Stimulated activated CD8-positive, alpha-beta memory T cell treated with anti-CD3 and anti-CD28 coated beads, Interleukin-15, amount 100 ng/mL, for 48 hours (primary cell): ENCODE measurements at regions not wholly inside any gene's neighbourhood (a gene's known extent, or its start where the extent isn't known, plus 50 kb on each side); places are given as distances from the start of the nearest gene placed in this dataset.
"Not testable (repeated sequence)": the region's sequence is repeated elsewhere in the genome, so short reads cannot be mapped to it uniquely, and the experiment has no call there.

Experiments used
- DNase-seq, 2 donors: peaks; one replicate each; pipeline ENCODE4 v3.0.0-alpha.2; 2020; ENCODE audit warnings: low read depth in 2 of 2

DNA sequence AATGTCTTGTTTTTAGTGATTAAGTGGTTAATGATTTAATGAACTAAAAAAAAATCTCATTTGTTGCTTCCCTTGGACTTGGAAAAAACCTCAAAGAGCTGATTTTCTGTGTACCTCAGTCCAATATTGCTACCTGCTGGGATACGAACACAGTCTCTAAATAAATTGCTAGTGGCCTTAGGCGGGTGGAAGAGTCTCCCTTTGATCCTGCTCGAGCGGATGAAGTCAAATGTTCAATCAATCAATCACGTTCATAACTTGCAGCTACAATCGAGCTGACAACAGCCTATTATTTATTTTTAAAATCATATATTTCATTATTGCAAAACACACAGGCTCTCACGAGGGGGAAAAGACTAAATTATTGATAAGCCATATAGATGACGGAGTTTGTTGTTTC lies 57.3 kb upstream of the HABP2 start:
- no peak for DNase-seq

DNA sequence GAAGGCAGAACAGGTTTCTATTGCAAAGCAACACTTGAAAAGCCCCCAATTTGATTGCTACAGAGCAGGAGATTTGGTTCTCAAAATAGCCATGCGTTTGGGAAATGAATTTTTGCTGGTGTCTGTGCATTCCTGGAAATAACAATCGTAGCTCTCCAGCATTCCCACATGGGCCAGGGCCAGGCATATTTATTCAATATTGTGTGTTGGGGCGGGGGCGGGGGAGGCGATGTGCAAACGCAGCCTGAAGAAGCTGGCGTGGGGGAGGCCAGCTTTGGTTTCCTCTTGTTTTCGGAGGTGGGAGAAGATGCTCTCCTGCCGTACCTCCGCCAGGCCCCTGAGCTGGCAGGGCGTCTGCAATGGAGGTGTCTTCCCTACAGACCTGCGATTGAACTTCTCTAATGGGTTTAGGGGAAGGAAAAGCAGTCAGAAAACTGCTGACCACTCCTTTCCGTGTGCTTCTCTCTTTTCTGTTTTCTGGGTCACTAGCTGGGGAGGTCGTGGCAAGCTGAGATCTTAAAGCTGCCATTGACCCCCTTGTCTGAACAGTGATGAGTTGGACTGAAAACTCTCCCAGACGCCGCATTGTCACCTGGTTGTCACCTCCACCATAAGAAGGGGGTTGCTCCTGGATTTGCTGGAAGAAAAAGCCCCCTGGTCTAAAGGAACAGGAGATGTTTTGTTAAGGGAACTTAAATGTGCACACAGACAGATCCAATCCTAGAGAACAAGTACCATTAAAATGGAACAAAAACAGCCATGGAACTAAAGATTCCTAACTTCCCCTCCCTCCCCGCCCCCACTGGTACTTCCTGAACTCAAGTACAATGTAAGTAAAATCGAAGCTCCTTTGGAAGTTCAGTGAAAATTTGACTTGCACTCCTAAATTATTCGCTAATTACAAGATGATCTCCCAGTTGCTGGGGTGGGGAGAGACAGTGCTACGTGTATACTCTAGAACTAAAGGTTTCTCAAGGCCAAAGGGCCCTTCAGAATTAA lies 56.4 kb upstream of the HABP2 start:
- no peak for DNase-seq

DNA sequence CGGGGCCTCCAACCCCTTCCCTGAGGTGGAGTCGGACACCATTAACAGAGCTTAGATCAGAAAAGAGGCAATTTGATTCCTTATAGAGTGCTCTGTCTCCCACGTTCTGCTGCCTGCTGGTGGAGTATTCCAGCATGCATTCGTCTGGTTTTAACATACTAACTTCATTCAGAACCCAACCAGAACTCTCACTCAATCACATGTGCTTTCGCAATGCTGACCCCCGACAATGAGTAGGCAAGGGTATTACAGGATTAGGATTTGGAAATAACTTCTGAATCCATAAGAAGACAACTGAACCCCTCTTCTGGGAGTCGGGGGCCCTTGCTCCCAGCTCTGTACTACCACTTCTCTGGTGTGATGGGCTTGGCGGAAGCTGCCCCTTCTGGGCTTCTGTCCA lies 55.7 kb upstream of the HABP2 start:
- no peak for DNase-seq

DNA sequence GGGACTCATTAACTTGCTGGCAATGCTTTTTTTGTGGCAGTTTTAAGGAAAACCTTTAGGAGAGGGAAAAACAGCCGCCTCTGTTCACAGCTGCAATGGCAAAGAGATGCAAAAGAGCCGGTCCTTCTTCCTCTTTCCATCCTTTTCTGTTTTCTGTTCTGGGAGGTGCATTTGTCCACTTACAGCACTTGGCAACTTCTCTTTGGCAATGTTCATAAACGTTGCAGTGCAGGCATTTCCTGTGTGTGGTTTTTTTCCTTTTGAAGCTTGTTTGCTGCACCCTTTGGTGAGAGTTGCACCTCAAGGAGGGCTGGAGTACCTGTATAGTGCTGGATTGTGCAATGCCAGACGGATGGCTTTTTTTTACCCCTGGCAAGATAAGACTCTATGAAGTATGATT lies 53.9 kb upstream of the HABP2 start:
- no peak for DNase-seq

DNA sequence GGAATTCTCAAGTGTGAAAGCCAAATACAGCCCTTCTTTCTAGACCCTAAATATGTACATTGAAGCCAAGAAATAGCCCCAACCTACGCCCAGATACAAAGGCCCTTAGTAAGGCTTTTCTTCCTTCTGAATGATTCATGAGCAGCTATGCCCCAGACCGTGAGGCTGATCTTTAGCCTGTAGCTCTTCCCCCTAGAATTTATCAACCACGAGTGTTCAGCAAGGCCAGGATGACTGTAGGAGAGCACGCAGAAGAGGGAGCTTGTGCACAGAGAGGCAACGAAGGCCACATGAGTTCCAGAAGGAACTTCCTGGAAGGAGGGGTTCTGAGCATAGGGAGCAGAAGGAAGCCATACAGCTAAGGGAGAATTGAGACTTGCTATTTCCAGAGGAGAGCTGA lies 53.0 kb upstream of the HABP2 start:
- DNase-seq: no peak

DNA sequence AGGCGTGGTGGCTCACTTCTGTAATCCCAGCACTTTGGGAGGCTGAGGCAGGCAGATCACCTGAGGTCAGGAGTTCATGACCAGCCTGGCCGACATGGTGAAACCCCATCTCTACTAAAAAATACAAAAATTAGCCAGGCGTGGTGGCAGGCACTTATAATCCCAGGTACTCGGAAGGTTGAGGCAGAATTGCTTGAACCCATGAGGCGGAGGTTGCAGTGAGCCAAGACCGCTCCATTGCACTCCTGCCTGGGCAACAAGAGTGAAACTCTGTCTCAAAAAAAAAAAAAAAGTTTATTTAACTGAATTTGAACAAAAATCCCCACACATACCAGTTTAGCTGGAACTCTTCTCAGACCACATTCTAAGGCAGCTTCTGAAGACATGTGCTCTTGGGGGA lies 51.8 kb upstream of the HABP2 start:
- DNase-seq: not testable (repeated sequence)
